T-helper 9 cell (primary cell): ENCODE measurements at regions not wholly inside any gene's neighbourhood (a gene's known extent, or its start where the extent isn't known, plus 50 kb on each side); places are given as distances from the start of the nearest gene placed in this dataset.

Experiments
- DNase-seq: peaks from one replicate; pipeline ENCODE4 v3.0.0-alpha.2; 2020

DNA sequence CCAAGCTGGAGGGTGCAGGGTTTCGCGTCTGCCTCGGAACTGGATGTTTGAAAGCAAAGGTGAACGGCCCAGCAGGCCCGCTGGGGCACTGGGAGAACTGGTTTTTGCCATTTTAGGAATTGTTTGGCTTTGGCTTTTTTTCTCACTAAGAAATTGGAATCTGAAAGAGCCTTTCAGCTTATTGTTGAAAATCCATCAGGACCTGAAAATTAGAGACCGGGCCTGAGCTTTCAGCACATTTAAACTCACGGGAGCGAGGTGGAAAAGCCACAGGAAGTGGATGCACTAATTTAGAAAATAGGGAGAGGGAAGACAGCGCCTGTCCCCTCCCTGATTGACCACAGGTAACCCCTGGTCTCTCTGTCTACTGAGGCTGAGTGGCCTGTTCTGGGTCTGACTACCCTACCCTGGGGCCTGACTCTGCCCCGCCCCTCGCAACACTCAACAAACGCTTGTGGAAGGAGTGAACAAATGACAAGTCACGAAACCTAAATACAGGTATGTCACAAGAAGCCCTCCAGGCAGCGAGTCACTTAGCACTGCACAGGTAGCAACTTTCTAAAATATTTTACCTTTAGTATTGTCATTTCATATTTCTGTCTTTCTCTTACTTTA is 100.3 kb upstream of the MBOAT2 start:
- DNase-seq, result no peak

DNA sequence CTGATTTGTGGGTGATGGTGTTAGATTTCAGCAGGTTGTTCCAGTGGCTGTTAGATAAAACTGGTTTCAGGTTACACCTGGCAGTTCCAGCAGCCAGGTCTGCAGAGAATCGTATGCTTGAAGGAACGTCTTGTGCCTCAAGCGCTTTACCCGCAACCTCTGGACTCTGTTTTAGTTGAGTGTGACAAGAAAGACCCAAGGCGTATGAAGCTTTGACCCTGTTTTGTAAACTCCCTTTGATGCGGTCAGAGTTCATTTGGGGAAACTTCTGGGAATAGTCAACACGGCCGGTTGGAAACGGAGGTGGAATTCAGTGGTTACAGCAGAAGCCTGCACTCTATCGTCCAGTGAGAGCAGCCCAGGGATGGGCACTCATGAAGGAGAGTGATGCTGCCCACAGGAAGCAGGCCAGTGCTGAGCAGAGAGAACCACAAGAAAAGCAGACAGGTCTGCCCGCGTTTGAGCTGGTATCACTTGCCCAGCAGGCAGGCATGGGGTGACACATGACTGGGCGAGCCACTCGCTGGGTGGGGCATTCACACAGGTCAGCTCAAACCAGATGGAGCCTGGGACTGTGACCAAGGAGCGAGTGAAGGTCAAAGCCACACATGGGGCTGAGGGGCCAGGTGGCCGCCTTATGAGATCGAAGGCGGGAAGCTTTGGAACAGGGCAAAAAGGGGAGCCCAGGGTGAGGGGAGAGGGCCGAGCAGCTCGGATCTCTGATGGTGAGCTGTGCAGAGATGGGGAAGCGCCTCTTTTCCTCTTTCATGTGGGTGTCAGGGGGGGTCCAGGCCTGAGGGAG is 99.6 kb upstream of the MBOAT2 start:
- no peak for DNase-seq

DNA sequence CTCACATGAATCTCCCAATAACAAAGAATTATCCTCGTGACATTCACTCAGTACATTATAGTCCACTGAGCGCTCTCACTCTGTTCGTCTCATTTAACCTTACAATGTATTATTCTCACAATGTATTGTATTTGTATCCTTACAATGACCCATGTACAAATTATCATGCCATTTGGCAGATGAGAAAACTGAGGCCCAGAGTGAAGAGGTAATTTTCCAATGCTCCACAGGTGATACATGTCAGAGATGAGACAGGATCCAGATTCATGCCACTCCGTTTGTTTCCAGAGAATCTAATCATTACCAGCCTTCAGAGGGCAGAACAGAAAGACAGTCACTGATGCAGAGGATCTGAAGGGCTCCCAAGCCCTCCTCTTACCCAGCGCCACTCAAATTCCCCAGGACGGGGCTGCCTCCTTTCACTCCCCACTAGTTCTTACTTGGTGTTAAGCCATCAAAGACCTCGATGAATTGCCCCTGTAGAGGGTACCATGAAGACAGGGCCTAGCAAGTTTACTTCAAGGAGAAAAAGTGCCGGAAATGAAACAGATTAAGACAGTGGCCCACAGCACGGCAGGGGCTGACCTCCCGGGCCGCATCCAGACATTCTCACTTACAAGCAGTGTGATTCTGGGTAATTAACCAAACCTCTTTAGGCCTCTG is 98.4 kb upstream of the MBOAT2 start:
- no peak for DNase-seq

DNA sequence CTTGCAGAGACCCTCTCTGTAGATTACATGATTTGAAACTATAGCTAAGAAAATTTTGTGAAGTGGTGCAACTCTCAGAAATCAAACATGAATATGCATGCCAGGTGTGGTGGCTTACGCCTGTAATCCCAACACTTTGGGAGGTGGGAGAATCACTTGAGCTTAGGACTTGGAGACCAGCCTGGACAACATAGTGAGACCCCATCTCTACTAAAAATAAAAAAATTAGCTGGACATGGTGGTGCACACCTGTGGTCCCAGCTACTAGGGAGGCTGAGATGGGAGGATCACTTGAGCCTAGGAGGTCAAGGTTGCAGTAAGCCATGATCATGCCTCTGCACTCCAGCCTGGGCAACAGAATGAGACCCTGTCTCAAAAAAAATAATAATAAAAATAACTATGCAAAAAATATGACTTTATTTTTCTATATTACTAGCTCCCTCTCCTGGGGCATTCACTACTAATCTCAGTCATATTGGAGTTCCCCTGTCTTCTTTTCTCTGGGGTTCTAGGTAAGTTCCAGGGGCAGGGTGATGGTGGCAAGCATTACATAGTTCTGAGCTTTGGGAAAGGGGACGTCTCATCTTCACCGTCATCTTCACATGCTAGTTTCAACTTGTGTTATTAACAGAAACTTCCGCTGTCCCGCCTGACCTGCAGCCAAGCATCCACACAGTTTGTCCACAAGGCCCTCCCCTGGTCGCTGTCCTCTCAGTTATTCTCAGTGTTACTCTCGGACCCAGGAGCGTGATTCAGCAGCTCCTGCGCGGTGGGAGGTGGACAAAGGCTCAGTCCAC is 96.8 kb upstream of the MBOAT2 start:
- no peak for DNase-seq

DNA sequence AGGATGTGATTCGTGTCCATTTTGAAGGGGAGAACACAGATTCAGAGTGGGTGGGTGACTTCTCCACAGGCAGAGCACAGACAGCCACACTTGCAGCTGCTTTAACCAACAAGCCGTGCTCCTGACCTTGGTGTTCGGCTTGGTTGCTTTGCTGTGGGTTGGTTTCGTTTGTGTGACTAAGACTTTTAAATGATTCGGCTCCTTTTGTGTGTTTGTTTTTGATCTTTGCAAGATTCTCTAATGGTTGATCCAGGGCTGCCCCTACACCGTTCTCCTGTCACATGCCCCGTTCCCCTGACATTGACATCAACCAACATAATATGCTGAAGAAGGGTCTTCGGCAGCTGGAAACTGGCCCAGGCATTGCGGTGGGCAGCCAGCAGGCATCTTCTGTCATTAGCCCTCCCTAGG is 95.9 kb upstream of the MBOAT2 start:
- DNase-seq, result no peak

DNA sequence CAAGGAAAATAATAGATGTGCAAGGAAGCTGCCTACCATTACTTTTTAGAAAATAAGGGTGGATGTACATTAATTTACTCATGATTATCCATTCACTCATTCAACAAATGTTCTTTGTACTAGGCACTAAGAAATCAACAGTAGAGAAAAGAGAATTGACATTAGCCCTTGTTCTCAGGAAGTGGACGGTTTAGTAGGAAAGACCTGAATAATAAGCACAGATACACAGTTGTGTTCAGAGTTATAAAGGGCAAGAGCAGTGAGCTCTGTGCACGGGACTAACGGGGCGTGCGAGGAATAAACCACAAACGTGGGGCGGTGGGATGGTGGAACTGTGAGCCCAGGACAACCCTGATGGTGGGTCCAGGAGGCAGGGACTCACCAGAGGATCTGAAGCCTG is 94.4 kb upstream of the MBOAT2 start:
- no peak for DNase-seq

DNA sequence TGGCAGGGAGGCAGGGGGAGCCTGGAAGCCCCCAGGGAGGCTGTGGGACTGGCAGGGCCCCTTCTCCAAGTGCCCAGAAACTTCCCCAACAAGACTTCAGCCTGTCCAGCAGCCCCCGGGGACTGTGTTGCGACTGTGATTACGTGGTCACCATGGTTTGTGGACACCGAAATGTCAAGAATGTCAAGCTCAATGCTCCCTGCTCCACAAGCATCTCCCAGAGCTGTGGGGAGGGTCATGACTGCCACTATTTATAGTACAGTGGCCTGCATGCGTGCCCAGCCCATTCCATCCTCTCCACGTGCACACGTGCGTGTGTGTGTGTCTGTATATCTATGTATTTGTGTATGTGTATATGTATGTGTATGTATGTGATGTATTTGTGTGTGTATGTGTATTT is 93.8 kb upstream of the MBOAT2 start:
- DNase-seq, result no peak

DNA sequence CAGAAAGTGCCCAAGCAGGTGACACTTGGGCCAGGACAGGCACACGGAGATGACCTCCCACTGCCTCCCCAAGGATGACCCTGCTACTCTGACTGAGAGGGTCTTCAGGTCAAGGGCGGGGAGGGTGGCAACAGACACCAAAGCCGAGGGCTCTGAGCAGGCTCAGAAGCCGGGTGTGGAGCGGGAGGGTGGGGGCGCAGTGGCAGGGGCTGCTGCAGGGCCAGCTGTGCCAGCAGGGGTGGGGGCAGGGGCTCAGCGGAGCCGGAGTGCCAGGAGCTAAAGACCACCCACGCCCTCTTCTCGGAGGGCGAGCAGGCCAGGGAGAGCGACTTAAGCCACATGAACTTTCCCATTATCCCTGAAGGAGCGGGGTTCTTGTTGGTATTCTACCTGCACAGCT is 93.3 kb upstream of the MBOAT2 start:
- DNase-seq, result no peak

DNA sequence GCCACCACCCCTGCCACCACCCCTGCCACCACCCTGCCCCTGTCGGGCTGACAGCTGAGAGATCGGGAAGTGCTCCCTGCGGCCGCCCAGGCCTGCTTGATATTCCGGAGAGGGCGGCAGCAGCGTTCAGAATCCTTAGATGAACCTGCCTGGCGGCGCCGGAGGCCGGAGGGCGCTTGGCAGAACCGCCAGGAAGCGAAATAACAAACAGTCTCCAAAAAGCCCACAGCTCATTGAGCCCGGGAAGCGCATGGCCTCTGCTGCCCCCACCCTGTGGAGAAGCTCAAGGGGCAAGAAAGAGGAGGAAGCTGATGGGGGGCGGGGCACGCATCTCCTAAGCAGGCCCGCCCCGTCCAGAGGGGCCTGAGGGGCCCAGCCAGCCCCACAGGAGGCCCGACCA is 92.2 kb upstream of the MBOAT2 start:
- DNase-seq, result no peak

DNA sequence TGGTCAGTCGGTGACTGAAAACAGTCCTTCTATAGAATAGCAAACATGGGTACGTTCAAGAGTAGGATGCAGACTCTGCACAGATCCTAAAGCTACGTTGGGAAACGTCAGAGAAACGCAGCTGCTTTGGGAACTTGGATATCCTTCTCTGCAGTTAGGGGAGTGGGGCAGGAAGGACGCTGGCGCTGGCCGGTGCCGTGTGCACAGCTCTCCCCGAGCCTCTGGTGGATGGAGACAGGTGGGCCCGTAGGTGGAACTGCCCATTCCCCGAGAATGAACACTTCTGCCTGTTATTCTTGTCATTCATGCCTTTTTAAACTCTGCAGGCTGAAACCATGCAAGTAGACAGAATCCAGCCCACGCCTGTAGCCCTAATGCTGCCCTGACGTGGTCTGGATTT is 91.7 kb upstream of the MBOAT2 start:
- DNase-seq, result no peak

DNA sequence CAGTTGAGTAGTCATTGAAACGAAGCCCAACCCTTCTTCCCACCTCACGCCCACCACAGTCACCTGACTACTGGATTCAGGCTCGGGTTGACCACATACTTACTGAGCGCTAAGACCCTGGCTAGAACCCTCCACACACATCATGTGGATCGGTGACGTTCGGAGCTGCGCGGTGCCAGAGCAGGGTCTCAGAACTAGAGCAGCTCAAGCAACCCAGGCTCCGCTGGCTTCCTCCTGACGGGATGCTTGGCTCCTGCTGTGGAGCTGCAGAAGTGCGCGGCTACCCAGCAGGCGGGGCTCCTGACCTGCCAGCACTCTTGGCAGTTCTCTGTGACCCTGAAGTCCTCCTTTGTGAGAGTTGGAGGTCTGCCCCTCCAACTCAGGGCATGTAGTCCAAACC is 90.6 kb upstream of the MBOAT2 start:
- DNase-seq, result no peak

DNA sequence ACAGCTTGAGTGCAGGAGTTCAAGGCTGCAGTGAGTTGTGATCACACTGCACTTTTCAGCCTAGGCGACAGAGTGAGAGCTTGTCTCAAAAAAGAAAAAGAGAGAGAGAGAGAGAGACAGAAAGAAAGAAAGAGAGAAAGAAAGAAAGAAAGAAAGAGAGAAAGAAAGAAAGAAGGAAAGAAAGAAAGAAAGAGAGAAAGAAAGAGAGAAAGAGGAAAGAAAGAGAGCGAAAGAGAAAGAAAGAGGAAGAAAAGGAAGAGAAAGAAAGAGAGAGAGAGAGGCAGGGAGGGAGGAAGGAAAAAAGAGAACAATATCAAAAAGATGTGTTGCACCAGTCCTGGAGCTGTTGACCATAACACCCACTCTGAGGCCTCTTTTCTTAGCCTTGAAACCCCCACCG is 89.8 kb upstream of the MBOAT2 start:
- no peak for DNase-seq

DNA sequence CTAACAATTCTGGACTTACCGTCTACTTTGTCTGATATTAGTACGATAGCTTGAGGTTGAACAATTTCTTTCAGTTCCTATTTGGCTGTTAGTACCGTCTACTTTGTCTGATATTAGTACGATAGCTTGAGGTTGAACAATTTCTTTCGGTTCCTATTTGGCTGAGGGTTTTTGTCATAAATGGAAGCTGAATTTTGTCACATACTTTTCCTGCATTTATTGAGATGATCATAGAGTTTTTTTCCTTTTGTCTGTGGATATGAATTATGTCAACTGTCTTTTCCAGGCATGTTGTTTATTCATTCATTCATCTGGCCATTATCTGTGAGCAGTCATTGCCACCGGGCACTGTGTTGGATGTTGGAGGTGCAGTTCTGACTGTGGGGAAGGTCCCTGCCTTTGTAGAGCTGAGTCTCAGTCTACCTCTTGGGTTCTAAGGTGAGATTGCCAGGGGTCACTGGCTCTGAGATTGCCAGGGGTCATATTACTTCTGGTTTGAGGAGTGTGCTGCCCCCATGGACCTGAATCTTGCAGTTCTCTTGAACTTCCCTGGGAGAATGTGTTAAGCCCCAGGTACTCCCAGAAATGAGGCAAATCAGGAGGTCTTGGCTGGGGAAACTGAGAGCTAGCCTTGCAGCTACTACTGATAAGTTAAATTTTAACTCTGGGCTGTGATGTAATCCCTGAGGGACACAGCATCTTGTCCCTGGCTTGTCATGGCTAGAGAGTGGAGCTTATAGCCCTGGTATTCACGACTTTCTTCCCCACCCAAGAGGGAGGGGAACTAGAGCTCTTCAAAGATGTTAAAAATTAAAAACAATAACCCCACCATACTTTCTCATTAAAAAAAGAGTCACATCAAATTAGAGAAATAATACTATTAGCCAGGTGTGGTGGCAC is 89.1 kb upstream of the MBOAT2 start:
- DNase-seq, result no peak

DNA sequence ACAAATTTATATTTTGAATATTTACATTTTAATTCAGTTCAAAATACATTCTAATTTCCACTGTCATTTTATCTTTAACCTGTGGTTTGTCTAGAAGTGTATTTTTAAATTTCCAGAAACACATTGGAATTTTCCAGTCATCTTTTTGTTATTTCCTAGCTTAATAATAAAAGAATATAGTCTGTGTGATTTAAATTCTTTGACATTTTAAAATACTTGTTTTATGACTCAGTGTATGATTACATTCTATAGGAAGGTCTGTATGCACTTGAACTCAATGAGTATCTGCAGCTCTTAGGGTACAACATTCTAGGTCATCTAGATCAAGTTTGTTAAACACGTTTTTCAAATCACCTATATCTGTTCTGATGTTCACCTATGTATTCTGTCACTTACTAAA is 88.3 kb upstream of the MBOAT2 start:
- DNase-seq, result no peak

DNA sequence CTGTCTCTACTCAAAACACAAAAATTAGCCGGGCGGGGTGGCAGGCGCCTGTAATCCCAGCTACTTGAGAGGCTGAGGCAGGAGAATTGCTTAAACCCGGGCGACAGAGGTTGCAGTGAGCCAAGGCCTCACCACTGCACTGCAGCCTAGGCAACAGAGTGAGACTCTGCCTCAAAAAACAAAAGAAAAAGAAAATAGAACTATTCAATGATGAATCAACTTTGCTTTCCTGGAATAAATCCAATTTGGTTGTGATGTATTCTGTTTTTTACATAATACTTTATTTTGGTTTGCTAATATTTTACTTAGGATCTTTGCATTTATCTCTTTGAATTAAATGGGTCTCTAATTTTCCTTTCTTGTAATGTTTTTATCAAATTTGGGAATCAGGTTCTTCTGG is 86.3 kb upstream of the MBOAT2 start:
- no peak for DNase-seq

DNA sequence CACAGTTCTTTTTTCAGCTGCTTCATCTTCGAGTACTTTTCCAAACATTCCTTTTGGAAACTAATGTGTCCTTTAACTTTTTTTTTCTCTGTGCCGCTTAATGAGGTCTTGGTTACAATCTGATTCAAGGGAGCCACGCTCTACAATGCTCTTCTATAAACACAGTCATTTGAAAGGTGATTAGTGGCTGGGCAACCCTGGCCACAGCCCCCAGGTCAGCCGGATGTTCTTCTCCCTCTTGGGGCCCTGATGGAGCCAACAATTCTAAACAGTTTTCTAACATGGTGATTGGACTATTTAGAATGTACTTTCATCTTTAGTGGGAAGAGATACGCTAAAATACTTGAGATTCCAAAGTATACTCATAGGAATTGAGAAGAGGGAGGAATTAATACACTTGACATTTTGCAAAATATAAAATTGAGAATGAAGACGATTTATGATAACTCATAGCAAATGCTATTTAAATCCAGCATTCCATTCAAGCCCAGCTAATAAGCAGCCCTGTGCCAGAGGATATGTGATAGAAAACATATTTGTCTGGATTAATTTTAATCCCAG is 83.7 kb upstream of the MBOAT2 start:
- no peak for DNase-seq

DNA sequence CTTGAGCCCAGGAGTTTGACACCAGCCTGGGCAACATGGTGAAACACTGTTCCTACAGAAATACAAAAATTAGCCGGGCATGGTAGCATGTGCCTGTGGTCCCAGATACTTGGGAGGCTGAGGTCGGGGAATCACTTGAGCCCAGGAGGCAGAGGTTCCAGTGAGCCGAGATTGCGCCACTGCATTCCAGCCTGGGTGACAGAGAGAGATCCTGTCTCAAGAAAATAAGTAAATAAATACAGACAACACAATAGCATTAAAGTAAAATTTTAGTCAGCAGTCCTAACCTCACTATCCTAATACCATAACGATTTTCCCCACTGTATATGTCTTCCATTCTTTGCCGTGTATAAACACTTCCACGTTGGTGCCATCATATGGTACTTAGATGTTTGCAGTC is 83.0 kb upstream of the MBOAT2 start:
- no peak for DNase-seq

DNA sequence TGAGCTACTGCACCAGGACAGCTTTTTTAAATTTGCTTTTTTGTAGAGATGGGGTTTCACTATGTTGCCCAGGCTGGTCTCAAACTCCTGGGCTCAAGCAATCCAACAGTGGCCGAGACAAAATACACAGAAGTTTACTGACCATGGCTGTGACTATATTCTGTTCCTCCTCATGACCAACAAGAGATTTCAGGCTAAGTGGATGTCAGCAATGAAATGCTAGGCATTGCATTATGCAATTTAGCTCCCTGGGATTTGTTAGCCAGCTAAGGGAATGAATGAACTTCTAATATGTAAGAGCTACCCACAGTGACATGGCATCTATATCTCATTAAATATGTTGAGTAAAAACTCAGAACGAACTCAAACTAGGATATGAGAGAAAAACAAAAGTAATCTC is 81.9 kb upstream of the MBOAT2 start:
- no peak for DNase-seq

DNA sequence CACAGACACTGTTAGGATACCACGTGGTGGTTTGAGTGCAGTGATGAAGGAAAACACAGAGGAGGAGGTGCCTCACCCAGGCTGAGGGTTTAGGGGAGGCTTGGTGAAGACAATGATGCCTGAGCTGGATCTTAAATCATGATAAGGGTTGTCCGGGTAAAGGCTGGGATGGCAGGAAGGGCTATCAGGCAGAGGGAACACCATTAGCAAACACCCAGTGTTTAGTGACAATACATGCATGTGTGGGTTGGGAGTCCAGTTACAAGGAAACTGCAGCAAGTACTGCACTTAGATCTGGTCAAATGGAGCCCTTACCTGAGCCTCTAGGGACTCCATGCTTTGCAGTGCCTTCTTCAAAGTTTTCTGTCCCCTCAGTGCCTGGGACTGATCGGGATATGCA is 79.8 kb upstream of the MBOAT2 start:
- DNase-seq, result no peak

DNA sequence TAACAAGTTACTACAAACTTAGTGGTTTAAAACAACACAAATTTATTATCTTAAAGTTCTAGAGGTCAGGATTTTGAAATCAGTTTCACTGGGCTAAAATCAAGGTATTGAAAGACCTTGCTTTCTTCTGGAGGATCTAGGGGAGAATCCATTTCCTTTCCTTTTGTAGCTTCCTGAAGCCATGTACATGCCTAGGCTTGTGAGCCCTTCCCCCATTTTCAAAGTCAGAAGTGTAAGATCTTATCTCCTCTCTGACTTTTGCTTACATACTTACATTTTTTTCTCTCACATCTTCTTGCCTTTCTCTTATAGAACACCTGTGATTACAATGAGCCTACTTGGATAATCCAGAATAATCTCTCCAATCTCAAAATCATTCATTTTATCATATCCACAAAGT is 78.7 kb upstream of the MBOAT2 start:
- no peak for DNase-seq

DNA sequence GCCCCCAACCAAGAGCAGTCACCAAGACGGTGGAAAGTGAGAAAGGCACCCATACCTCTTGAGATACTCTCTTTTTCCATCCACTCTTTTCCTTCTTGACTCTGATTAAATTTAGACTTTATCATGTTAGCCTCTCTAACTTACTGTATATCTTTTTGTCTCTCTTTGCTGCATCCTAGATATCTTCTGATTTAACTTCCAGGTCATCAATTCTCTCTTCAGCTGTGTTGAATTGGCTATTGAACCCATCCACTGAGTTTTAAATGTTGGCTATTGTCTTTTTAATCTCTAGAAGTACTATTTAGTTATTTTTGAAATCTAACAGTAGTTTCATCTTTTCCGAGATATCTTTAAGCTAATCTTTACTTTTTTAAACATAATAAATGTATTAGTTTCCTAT is 78.3 kb upstream of the MBOAT2 start:
- no peak for DNase-seq

DNA sequence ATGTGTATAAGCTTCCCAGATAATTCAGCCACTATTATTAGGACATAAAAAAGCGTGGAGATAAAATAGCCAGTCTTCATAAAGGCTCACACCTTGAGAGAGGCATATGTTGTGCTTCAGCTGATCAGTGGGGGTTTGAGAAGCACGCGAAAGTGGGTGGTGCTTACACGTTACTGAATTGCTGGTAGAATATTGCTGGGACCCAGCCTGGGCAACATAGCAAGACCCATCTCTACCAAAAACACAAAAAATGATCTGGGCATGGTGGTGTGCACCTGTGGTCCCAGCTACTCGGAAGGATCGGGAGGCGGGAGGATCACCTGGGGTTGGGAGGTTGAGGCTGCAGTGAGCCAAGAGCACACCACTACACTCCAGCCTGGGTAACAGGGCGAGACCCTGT is 74.9 kb upstream of the MBOAT2 start:
- DNase-seq, result no peak
